Epithelial cell of proximal tubule (primary cell): ENCODE measurements at regions not wholly inside any gene's neighbourhood (a gene's known extent, or its start where the extent isn't known, plus 50 kb on each side); places are given as distances from the start of the nearest gene placed in this dataset.
"Not testable (repeated sequence)": the region's sequence is repeated elsewhere in the genome, so short reads cannot be mapped to it uniquely, and the experiment has no call there.

Experiments used
- DNase-seq: peaks from one replicate; pipeline ENCODE4 v3.0.0-alpha.2; 2011; ENCODE audit warnings: low read depth
- H3K4me3 ChIP-seq: 2 replicates; pipeline ENCODE4 v1.5.1; 2011; ENCODE audit warnings: low read depth, mild to moderate bottlenecking, low read length
- CTCF ChIP-seq: conservative IDR thresholded peaks from 2 replicates; pipeline ENCODE4 v1.5.1; 2012; ENCODE audit warnings: low read depth, mild to moderate bottlenecking, low read length

GRCh38 chr7:51386184-51386583, 69.6 kb upstream of the COBL start:
- not testable (repeated sequence) for DNase-seq

GRCh38 chr7:51382243-51382642, 65.6 kb upstream of the COBL start:
- not testable (repeated sequence) for H3K4me3 ChIP-seq, DNase-seq

More at GRCh38 chr7:51386184-51386583, 69.6 kb upstream of the COBL start:
- not testable (repeated sequence) for H3K4me3 ChIP-seq

- DNase-seq, result no peak
- no peak overlapping the region for H3K4me3 ChIP-seq
- no peak for TF ChIP-seq CTCF
These were observed 59.9 kb upstream of the COBL start for GRCh38 chr7:51376420-51377092.

GRCh38 chr7:51374936-51375335, 58.3 kb upstream of the COBL start:
- TF ChIP-seq CTCF, result no peak
- DNase-seq, result no peak

GRCh38 chr7:51373607-51374006, 57.0 kb upstream of the COBL start:
- not testable (repeated sequence) for DNase-seq, H3K4me3 ChIP-seq

More at GRCh38 chr7:51374936-51375335, 58.3 kb upstream of the COBL start:
- no peak overlapping the region for H3K4me3 ChIP-seq

- no peak for DNase-seq
- TF ChIP-seq CTCF, result peak; percentile 55
- no peak overlapping the region for H3K4me3 ChIP-seq
These were observed 53.1 kb upstream of the COBL start for GRCh38 chr7:51369746-51370145.

GRCh38 chr7:51369228-51369627, 52.6 kb upstream of the COBL start:
- DNase-seq, H3K4me3 ChIP-seq: not testable (repeated sequence)

- DNase-seq, result no peak
- H3K4me3 ChIP-seq, result no peak overlapping the region
- no peak for TF ChIP-seq CTCF
These were observed 51.7 kb upstream of the COBL start for GRCh38 chr7:51368334-51368733.

- no peak overlapping the region for H3K4me3 ChIP-seq
- DNase-seq, result no peak
- TF ChIP-seq CTCF, result no peak
These were observed 51.0 kb upstream of the COBL start for GRCh38 chr7:51367614-51367968.
